ENCODE measurements at regions not wholly inside any gene's neighbourhood (a gene's known extent, or its start where the extent isn't known, plus 50 kb on each side); places are given as distances from the start of the nearest gene placed in this dataset.

GRCh38 chr19:34088292-34088691 lies 84.0 kb upstream of the LSM14A start:
- TF ChIP-seq CTCF (conservative IDR thresholded peaks at IDR 0.05; ENCODE audit: low read length) (no peak), EZH2phosphoT487 (IDR thresholded peaks at IDR 0.05; ENCODE audit: borderline replicate concordance) (no peak)
